HG02943 (cell line): ENCODE measurements at regions not wholly inside any gene's neighbourhood (a gene's known extent, or its start where the extent isn't known, plus 50 kb on each side); places are given as distances from the start of the nearest gene placed in this dataset.
"Not testable (repeated sequence)": the region's sequence is repeated elsewhere in the genome, so short reads cannot be mapped to it uniquely, and the experiment has no call there.

Experiments used
- ATAC-seq: cut with Tn5 transposase; IDR thresholded peaks from one replicate; pipeline ENCODE4 v1.9.1; 2021; ENCODE audit warnings: mild to moderate bottlenecking, low read depth, moderate library complexity; ENCODE audit not compliant: unreplicated experiment

- ATAC-seq: no peak
Measured at GRCh38 chr5:67674159-67674655, 477.6 kb upstream of the CD180 start.

DNA sequence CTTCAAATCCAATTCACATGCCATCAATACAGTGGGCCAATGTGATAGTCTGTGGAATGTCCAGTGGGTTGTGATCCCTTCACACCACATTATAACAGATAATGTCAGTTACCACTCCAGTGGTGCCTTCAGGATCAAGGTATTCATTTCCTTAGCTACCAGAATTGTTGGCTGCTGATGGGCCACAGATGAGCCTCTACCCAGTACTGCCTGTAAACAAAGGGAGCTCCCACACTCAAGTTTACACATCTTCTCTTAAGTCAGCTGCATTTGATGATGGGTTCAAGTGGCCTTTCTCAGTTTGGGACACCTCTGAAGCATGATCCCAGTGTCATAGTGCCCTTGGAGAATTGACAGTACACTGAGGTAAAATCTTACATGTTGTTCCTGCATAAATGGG lies 477.0 kb upstream of the CD180 start:
- ATAC-seq: no peak

DNA sequence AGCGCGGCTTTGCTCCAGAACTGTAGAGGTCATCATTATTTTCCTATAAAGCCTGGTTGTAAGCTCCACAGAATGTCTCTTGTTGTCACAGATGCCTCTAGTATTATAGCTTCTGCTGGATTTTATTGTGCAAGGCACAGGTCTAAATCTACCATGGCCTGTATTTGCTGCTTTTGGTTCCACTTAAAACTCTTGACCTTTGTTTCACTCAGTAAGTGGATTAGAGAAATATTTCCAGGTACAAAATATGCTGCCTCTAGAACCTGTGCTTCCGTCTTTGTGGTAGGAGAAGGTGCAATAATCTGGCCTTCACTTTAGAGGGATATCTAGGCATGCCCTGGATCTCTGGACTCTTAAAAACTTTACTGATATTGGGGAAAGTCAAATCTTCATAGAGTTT lies 476.6 kb upstream of the CD180 start:
- ATAC-seq: no peak

DNA sequence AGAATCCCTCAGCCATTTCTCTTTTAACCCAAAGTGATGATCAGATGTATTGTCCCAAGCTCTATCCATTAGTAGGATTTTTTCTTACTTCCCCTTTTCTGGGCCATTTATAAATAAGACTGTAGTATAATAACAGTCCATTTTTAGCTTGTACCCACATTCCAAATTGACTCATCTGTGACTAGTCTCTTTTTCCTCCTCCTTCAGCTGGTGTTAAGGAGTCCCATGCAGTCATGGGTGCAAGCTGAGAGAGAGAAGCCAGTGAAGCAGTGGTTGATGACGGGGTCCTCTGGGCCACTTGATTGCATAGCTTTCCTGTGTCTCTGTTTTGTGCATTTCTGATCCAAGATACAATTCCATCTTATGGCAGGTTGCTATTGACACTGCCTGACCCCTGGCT lies 476.0 kb upstream of the CD180 start:
- no peak for ATAC-seq

DNA sequence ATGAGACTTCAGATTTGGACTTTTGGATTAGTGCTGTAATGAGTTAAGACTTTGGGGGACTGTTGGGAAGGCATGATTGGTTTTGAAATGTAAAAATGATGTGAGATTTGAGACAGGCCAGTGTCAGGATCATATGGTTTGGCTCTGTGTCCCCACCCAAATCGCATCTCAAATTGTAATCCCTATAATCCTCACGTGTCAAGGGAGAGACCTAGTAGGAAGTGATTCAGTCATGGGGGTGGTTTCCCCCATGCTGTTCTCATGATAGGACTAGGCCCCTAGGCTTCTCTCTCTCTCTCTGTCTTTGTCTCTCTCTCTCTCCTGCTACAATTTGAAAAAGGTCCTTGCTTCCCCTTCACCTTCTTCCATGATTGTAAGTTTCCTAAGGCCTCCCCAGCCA lies 473.3 kb upstream of the CD180 start:
- ATAC-seq: no peak

DNA sequence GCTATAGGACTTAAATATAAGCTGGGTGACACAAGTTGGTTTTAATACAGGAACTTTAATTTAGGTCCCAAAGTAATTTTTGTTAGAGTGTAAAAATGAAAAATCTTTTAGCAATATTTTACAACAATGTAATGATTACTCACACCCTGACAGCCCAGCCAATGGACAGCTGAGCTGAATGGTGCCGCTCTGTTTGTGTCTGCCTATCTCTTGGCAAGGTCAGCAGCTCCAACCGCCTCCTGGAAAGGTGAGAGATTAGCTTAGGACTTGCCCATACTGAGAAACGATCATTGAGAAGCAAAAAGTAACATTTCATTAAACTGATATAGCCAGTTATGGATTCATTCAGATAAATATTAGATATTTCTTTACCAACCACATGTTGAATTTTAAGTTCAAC lies 463.6 kb upstream of the CD180 start:
- no peak for ATAC-seq

GRCh38 chr5:67659288-67659687 lies 462.7 kb upstream of the CD180 start:
- ATAC-seq: no peak

DNA sequence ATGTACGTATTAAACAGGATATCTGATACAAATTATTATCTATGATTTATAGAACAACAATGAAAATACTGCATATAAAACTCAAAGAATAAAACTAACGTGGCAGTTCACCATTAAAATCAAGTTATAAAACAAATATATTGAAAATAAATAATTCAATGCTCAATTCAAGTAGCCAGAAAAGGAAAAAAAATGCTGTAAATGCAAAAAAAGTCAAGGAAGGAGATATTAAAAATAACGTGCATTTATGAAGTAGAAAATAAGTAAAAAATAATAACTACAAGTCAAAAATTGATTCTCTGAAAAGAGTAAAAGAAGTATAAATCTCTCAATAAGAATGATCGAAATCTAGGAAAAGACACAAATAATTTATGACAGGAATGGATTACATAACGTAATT lies 460.5 kb upstream of the CD180 start:
- ATAC-seq: no peak

DNA sequence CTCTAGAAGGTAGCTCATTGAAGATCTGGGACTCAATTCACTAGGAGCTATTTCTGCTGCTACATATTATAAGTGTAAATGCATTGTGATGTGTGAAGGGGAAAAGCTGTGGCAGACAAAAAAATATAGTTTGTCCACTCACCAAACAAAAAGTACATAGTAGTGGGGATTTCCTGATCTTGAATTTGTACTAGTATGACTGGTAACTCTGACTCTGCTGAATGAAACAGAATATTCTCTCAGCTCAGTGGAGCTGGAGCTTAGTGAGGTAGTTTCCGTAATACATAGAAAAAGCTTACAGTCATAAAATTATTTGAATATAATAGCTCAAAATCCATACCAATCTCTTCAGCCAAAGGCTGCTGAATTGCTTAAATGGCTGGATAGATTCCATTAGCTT lies 455.6 kb upstream of the CD180 start:
- no peak for ATAC-seq

- no peak for ATAC-seq
Measured at GRCh38 chr5:67651180-67651579, 454.6 kb upstream of the CD180 start.

DNA sequence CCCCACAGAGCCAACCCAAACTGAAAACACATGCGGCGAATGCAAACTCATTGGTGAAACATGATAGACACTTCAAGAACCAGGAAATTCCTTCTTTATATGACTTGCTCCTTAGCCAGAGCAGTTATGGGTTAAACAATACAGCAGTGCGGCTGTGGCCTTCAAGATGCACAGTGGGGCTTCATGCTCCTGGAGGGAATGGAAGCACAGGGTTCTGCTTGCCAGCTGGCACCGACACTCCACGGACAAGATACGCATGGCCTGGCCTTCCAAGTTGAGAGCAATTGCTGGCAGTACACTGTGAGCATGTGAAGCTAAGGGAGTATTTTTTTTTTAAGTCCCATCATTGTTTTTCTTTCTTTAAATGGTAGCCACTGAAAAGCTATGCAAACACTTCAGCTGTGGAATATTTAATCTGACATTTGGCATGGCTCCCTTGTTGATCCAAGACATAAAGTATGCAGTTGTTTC lies 451.6 kb upstream of the CD180 start:
- ATAC-seq: no peak

- no peak for ATAC-seq
Measured at GRCh38 chr5:67647772-67648171, 451.2 kb upstream of the CD180 start.

DNA sequence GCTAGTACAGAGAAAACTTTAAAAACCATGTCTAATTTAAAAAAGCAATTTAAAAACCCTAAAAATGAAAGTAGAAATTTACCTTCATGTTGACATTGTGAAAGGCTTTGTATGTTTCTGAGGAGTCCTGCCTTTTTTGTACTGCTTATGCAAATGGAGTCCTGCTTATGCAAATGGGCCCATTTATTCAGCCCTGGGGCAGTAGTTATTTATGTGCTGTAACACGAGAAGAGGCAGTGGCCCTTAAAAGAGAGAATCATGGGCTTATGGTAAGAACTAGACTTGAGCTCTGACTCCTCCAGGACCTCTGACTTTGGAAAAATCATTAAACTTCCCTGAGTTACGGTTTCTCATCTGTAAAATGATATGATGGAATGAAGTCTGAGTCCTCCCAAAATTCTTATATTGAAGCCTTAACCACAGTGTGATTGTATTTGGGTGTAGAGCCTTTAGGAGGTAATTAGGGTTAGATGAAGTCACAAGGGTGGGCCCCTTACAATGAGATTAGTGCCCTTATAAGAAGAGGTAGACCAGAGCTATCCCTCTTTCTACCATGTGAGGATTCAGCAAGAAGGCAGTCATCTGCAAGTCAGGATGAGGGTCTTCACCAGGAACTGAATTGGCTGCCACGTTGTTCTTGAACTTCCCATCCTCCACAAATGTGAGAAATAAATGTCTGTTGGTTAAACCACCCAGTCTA lies 447.8 kb upstream of the CD180 start:
- ATAC-seq: no peak

DNA sequence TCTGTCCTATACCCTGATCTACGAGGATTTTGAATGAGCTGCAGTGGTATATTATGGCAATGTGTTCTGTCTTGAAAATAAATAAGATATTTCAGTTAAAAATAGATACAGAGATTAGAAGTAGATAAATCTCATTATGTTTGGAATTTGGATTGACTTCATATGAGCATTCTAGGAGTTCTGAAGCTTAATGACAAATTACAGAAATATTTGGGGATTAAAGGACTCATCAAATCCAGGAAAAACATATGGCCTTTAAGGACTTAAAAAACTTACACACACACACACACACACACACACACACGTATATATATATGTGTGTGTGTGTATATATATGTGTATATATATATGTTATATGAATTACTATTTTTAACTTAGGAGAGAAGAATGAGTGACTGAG lies 446.9 kb upstream of the CD180 start:
- ATAC-seq: no peak

- ATAC-seq: no peak
Measured at GRCh38 chr5:67639976-67640375, 443.4 kb upstream of the CD180 start.

- no peak for ATAC-seq
Measured at GRCh38 chr5:67639313-67639712, 442.7 kb upstream of the CD180 start.

DNA sequence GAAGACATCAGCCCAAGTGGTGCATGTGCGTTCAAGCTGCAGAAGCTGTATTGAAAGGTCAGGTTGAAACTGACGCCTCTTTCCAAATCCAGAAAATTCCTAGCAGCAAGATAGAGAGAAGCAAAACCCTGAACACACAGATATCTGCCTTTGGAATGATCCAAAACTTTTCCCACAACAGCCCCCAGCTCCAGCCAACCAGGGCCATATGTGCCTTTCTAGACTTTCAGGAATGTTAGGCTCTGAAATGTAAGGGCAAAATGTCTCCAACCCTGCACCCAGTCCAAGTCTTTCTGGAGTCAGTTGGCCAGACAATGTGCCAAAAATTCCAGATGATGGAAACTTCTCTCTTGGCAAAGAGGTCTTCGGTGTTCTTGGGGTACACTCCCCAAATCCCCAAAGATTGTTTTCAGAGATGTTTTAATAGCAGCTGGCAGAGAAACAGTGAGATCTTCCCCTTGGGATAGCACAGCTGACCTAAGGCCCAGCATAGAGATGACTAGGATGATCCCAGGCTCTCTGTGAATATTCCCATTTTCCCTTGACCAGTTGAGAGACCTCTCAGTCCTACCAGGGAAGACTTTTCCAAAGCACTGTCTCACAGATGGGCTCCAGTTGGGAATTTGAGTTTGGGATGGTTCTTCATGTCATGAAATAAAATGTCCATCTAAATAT lies 440.4 kb upstream of the CD180 start:
- ATAC-seq: no peak

DNA sequence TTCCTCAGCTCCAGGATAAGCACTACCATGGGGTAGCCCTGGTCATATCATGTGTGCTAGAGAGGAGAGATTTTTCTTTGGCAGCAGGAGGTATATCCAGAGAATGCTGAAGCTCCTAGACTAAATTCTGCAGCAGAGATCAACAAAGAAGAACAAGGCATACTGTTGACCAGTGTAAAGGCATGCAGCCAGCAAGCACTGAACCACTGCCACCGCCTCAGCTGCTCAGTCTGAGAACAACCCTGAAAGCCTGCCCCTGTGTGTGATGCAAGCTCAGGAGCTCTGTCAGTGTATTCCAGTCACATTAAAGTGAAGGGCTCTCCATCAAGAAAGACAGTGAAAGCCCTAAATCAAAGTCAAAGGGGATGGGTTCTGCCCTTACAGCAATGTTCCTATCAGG lies 439.5 kb upstream of the CD180 start:
- ATAC-seq: no peak

DNA sequence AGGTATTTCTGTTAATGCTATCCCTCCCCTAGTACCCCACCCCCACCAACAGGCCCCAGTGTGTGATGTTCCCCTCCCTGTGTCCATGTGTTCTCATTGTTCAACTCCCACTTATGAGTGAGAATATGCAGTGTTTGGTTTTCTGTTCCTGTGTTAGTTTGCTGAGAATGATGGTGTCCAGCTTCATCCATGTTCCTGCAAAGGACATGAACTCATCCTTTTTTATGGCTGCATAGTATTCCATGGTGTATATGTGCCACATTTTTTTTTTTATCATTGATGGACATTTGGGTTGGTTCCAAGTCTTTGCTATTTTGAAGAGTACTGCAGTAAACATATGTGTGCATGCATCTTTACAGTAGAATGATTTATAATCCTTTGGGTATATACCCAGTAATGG lies 430.5 kb upstream of the CD180 start:
- not testable (repeated sequence) for ATAC-seq

DNA sequence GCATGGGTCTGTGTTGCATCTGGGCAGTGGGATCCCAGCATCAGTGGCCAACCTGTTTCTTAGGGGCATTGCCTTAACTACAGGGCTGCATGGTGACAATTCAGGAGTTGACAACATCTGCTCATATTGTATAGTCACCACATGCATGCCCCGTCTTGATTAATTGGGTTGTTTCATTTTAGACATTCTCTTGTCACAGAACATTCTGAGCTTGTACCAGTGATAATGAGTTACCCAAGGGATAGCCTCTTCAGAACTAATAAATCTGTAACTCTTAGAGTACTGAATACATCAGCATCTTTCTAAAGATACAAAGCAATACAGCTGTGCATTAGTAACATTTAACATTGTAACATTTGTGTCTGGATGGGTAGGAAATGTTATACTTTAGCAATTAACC lies 426.5 kb upstream of the CD180 start:
- no peak for ATAC-seq

DNA sequence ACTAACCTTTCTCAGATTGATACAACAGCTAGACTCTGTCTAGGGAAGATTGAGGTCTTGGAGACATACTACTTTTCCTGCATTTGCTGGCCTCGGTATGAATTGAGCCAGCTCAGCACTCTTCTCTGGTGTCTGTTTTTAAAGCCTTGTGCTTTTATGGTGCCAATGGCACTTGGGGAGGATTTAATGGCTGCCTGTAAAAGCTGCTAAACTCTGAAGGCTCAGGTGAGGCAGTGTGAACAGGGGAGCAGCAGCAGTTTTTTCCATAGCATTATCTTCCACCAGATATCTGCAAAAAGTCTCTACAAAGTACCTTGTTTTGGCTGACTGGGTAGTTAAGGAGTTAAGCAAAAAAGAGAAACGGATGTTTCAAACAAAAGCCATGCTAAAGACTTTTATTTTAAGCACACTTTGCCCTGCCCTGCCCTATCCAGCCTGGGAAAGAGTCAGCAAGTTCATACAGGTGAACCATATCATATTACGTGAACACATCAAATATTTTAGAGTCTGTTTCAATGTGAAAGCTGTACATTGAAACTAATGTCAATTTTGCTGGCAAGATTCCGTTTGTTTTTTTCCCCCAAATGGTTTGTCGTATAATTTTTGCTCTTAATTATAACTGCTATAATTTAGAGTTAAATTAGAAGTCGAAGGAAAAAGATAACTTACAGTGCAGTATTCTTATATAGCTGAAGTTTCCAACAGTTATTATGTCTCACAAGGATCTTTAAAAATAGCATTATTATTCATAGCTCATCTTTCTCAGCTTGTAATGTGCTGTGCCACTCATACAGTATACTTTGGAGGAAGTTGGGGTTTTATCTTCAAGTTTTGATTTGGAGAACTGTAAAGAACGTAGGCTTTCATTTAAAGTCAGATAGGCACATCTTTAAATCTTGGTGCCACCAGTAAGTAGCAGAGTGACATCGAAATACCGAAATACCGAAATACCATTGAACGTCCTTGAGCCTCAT lies 424.1 kb upstream of the CD180 start:
- no peak for ATAC-seq
